SK-N-SH (cell line): ENCODE measurements at regions not wholly inside any gene's neighbourhood (a gene's known extent, or its start where the extent isn't known, plus 50 kb on each side); places are given as distances from the start of the nearest gene placed in this dataset.

Experiments
- CTCF ChIA-PET: fragments of 300-600, 350-600 bp; formaldehyde crosslinking; extraction: SDS; loops from one replicate; lab custom pipeline; 2021; lab: Yijun Ruan, JAX
- POLR2A ChIA-PET: fragments of 350-600 bp; sonication (Branson Sonifier 250); formaldehyde crosslinking; extraction: SDS; loops from one replicate; lab custom pipeline; 2020; ENCODE audit warnings: antibody characterized with exemption, inconsistent platforms; lab: Yijun Ruan, JAX
- DNase-seq: peaks from one replicate; pipeline ENCODE4 v3.0.0; 2012
- H2AFZ ChIP-seq: fragments of 200-600 bp; sonication (generic); 2 replicates; pipeline ENCODE4 v1.8.1; 2016; ENCODE audit warnings: antibody characterized with exemption, mild to moderate bottlenecking, low read depth
- H3F3A ChIP-seq: fragments of 200-600 bp; sonication (generic); replicated peaks from 2 replicates; pipeline ENCODE3; 2016; ENCODE audit warnings: antibody characterized with exemption, mild to moderate bottlenecking; ENCODE audit not compliant: insufficient read depth
- H3K27ac ChIP-seq, 2 experiments: fragments of 200-500 bp in 1 of 2; fragments of 200-600 bp in 1 of 2; sonication (Bioruptor generic) in 1 of 2; sonication (generic), shearing (Covaris generic) in 1 of 2; 2 replicates each; pipeline versions ENCODE4 v1.5.1 to v1.6.1; 2014 to 2016; ENCODE audit warnings: low read depth in 2 of 2, inconsistent platforms in 1 of 2, low read length in 1 of 2, mild to moderate bottlenecking in 1 of 2, mixed read lengths in 1 of 2
- H3K27me3 ChIP-seq: fragments of 200-600 bp; sonication (generic), shearing (Covaris generic); 2 replicates; pipeline ENCODE4 v1.6.1; 2016; ENCODE audit warnings: mixed run types; ENCODE audit not compliant: insufficient read depth
- H3K36me3 ChIP-seq, 2 experiments: fragments of 200-500 bp in 1 of 2; fragments of 200-600 bp in 1 of 2; sonication (Bioruptor generic) in 1 of 2; sonication (generic) in 1 of 2; replicated peaks in 1 of 2; 2 replicates each; pipeline versions ENCODE3 to v1.5.1; 2014 to 2016; ENCODE audit warnings: low read length in 1 of 2, mild to moderate bottlenecking in 1 of 2; ENCODE audit not compliant: insufficient read depth in 2 of 2, control insufficient read depth in 1 of 2
- H3K4me1 ChIP-seq, 2 experiments: fragments of 200-500 bp in 1 of 2; fragments of 200-600 bp in 1 of 2; sonication (Bioruptor generic) in 1 of 2; sonication (generic), shearing (Covaris generic) in 1 of 2; 2 replicates each; pipeline versions ENCODE4 v1.5.1 to v1.6.1; 2014 to 2016; ENCODE audit warnings: low read depth in 1 of 2, low read length in 1 of 2, mixed run types in 1 of 2; ENCODE audit not compliant: insufficient read depth in 2 of 2, control insufficient read depth in 1 of 2
- H3K4me2 ChIP-seq: fragments of 200-600 bp; sonication (generic), shearing (Covaris generic); 2 replicates; pipeline ENCODE4 v1.6.1; 2017; ENCODE audit warnings: mixed run types
- H3K4me3 ChIP-seq, 2 experiments: fragments of 200-500 bp in 1 of 2; fragments of 200-600 bp in 1 of 2; sonication (Bioruptor generic) in 1 of 2; sonication (generic), shearing (Covaris generic) in 1 of 2; 2 replicates each; pipeline versions ENCODE4 v1.5.1 to v1.8.1; 2014 to 2016; ENCODE audit warnings: low read depth in 2 of 2, inconsistent platforms in 1 of 2, low read length in 1 of 2, mild to moderate bottlenecking in 1 of 2, mixed read lengths in 1 of 2, moderate library complexity in 1 of 2
- H3K79me2 ChIP-seq: fragments of 200-600 bp; sonication (generic); 2 replicates; pipeline ENCODE4 v1.8.1; 2017; ENCODE audit warnings: mild to moderate bottlenecking; ENCODE audit not compliant: insufficient read depth
- H3K9ac ChIP-seq: fragments of 200-600 bp; sonication (generic); 2 replicates; pipeline ENCODE4 v1.6.1; 2017; ENCODE audit warnings: mixed run types
- H3K9me2 ChIP-seq: fragments of 200-600 bp; sonication (generic); 2 replicates; pipeline ENCODE4 v1.6.1; 2017; ENCODE audit warnings: mixed run types
- H3K9me3 ChIP-seq: fragments of 200-600 bp; sonication (generic); 2 replicates; pipeline ENCODE4 v1.6.1; 2017; ENCODE audit warnings: mixed run types, mild to moderate bottlenecking, moderate library complexity
- H4K20me1 ChIP-seq: fragments of 200-600 bp; sonication (generic); 2 replicates; pipeline ENCODE4 v1.6.1; 2017; ENCODE audit warnings: mild to moderate bottlenecking, mixed run types; ENCODE audit not compliant: insufficient read depth
- CHD2 ChIP-seq: fragments of 150-350 bp; IDR thresholded peaks from 2 replicates; pipeline ENCODE4 v1.6.1; 2018; ENCODE audit warnings: low read length; ENCODE audit not compliant: partially characterized antibody
- CTCF ChIP-seq: fragments of 200-600 bp; sonication (generic); IDR thresholded peaks from 2 replicates; pipeline ENCODE4 v1.6.1; 2017; ENCODE audit warnings: antibody characterized with exemption, mild to moderate bottlenecking, moderate library complexity
- ELF1 ChIP-seq: IDR thresholded peaks from 2 replicates; pipeline ENCODE4 v1.4.0; 2012
- EP300 ChIP-seq, 2 experiments: IDR thresholded peaks; 2 replicates each; pipeline versions ENCODE4 v1.4.0 to v1.6.1; 2012; ENCODE audit warnings: borderline replicate concordance in 1 of 2, low read depth in 1 of 2, low read length in 1 of 2
- EZH2phosphoT487 ChIP-seq: fragments of 200-600 bp; sonication (generic); IDR thresholded peaks from 2 replicates; pipeline ENCODE4 v1.6.1; 2017; ENCODE audit warnings: low read depth, mixed run types, mild to moderate bottlenecking, antibody characterized with exemption, moderate library complexity, borderline replicate concordance
- FOXJ3 ChIP-seq: sonication (generic); formaldehyde crosslinking; IDR thresholded peaks from 2 replicates; pipeline ENCODE4 v1.5.1; 2020; ENCODE audit warnings: mild to moderate bottlenecking, missing genetic modification reagents
- FOXM1 ChIP-seq: IDR thresholded peaks from 2 replicates; pipeline ENCODE4 v1.4.0; 2012; ENCODE audit warnings: low read depth, mild to moderate bottlenecking
- GATA2 ChIP-seq: sonication (generic); formaldehyde crosslinking; IDR thresholded peaks from 2 replicates; pipeline ENCODE4 v1.5.0; 2020; ENCODE audit warnings: mild to moderate bottlenecking, missing genetic modification reagents
- JUND ChIP-seq: IDR thresholded peaks from 2 replicates; pipeline ENCODE4 v1.4.0; 2012
- MEF2A ChIP-seq: IDR thresholded peaks from 2 replicates; pipeline ENCODE4 v1.4.0; 2012; ENCODE audit warnings: low read depth, borderline replicate concordance
- NFIC ChIP-seq: IDR thresholded peaks from 2 replicates; pipeline ENCODE4 v1.4.0; 2012; ENCODE audit warnings: borderline replicate concordance
- NRF1 ChIP-seq: IDR thresholded peaks from 2 replicates; pipeline ENCODE4 v1.6.1; 2012; ENCODE audit warnings: low read depth, mild to moderate bottlenecking, low read length
- POLR2AphosphoS5 ChIP-seq: IDR thresholded peaks from 2 replicates; pipeline ENCODE4 v1.6.1; 2012; ENCODE audit warnings: low read depth, low read length
- RCOR1 ChIP-seq: fragments of 150-350 bp; IDR thresholded peaks from 2 replicates; pipeline ENCODE4 v1.6.1; 2017; ENCODE audit warnings: antibody characterized with exemption, low read length
- SIN3A ChIP-seq: IDR thresholded peaks from 2 replicates; pipeline ENCODE4 v1.6.1; 2012; ENCODE audit warnings: low read depth, mild to moderate bottlenecking, low read length, moderate library complexity, borderline replicate concordance
- TCF12 ChIP-seq: IDR thresholded peaks from 2 replicates; pipeline ENCODE4 v1.4.0; 2012
- USF2 ChIP-seq: fragments of 150-350 bp; IDR thresholded peaks from 2 replicates; pipeline ENCODE4 v1.6.1; 2017; ENCODE audit warnings: antibody characterized with exemption, low read length, low read depth, borderline replicate concordance
- WGBS: methylation state at CpG from one replicate; pipeline ENCODE4 v1.1.6; 2017; ENCODE audit warnings: low lambda C conversion rate; 5-methylcytosine and 5-hydroxymethylcytosine counted together
- TF ChIP-seq, protein P1 (sequence below): IDR thresholded peaks from 2 replicates; pipeline ENCODE4 v1.4.0; 2012; ENCODE audit warnings: low read depth

- Histone ChIP-seq H3K9ac (no peak overlapping the region), H3K27ac (no peak overlapping the region), H4K20me1 (no peaks in the 10 kb centered on the region), H3K4me2 (no peak overlapping the region), H3K9me3 (no peaks in the 10 kb centered on the region), H3K27me3 (no peaks in the 10 kb centered on the region), H3K36me3 (no peaks in the 10 kb centered on the region), H3F3A (peaks cover 3% of the 10 kb centered on the region), H2AFZ (no peak overlapping the region), H3K4me3 (no peak overlapping the region), H3K9me2 (no peaks in the 10 kb centered on the region), H3K4me1 (no peaks in the 10 kb centered on the region), H3K79me2 (no peaks in the 10 kb centered on the region)
- 35% methylated on average over 2 of the region's 2 CpGs for WGBS
- ChIA-PET POLR2A (no interaction called here), CTCF (no interaction called here)
- TF ChIP-seq, protein P1, sequence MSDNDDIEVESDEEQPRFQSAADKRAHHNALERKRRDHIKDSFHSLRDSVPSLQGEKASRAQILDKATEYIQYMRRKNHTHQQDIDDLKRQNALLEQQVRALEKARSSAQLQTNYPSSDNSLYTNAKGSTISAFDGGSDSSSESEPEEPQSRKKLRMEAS, result no peak
- no peak for TF ChIP-seq GATA2
- no peak for TF ChIP-seq CHD2
- no peak for TF ChIP-seq EP300 (IDR thresholded peaks at IDR 0.05; ENCODE audit: borderline replicate concordance in 1 of 2, low read depth in 1 of 2, low read length in 1 of 2)
- DNase-seq, result no peak
Observed at GRCh38 chr13:85742355-85742754, 56.9 kb downstream of the SLITRK6 start.

DNA sequence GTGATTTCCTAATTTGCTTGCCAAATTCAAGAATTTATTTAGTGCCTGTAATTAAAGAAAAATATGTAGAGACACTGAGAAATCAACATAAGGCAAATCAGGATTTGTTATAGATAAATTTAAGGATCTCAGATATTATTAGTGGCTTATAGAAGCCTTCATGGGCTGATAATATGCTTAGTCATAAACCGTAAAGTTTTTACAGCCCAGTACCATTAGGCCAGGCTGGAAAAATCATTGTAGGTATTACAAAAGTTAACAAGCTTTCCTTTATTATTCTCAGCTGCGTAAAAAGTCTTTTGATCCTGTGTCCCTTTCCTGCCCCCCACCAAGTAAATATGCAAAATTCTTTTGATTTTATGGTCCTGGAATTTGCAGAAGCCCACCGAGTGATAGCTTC lies 58.2 kb downstream of the SLITRK6 start:
- no peak for DNase-seq
- Histone ChIP-seq H3K4me2 (no peak overlapping the region), H3K9ac (no peak overlapping the region), H3K79me2 (no peaks in the 10 kb centered on the region), H3K36me3 (no peaks in the 10 kb centered on the region), H3K9me2 (no peaks in the 10 kb centered on the region), H3K27me3 (no peaks in the 10 kb centered on the region), H2AFZ (no peak overlapping the region), H4K20me1 (no peaks in the 10 kb centered on the region), H3K4me3 (no peak overlapping the region), H3K9me3 (no peaks in the 10 kb centered on the region), H3K4me1 (no peaks in the 10 kb centered on the region), H3K27ac (no peak overlapping the region), H3F3A (peaks cover 3% of the 10 kb centered on the region)
- POLR2A ChIA-PET, result no interaction called here
- CTCF ChIA-PET, result no interaction called here
- TF ChIP-seq FOXM1 (no peak), GATA2 (no peak), TCF12 (no peak), JUND (no peak), EZH2phosphoT487 (no peak), NFIC (no peak), MEF2A (no peak), POLR2AphosphoS5 (no peak), CTCF (no peak), NRF1 (no peak), SIN3A (no peak), FOXJ3 (CRISPR knock-in tag) (no peak), RCOR1 (no peak), USF2 (no peak), ELF1 (no peak)
- 93% methylated on average over 3 of the region's 3 CpGs for WGBS
